Neural cell (in vitro differentiated cells): ENCODE measurements at regions not wholly inside any gene's neighbourhood (a gene's known extent, or its start where the extent isn't known, plus 50 kb on each side); places are given as distances from the start of the nearest gene placed in this dataset.

Source experiments
- H2AFZ ChIP-seq: fragments of 200-600, 300-800 bp; sonication (generic), shearing (Covaris generic); 2 replicates; pipeline ENCODE4 v1.6.0; 2014; ENCODE audit warnings: low read depth, mild to moderate bottlenecking, antibody characterized with exemption, low read length, moderate library complexity
- H3F3A ChIP-seq: fragments of 200-600 bp; shearing (Covaris generic); 2 replicates; pipeline ENCODE4 v1.6.1; 2016; ENCODE audit warnings: mild to moderate bottlenecking, moderate library complexity, mixed read lengths, antibody characterized with exemption, low read length; ENCODE audit not compliant: insufficient read depth, poor library complexity, severe bottlenecking
- H3K27ac ChIP-seq: fragments of 200-600, 300-800 bp; sonication (generic), shearing (Covaris generic); 2 replicates; pipeline ENCODE4 v1.5.1; 2014; ENCODE audit warnings: mild to moderate bottlenecking, low read length, moderate library complexity
- H3K27me3 ChIP-seq: fragments of 300-800, 200-600 bp; sonication (generic), shearing (Covaris generic); 2 replicates; pipeline ENCODE4 v1.6.0; 2014; ENCODE audit warnings: mild to moderate bottlenecking, low read depth, low read length, moderate library complexity; ENCODE audit not compliant: insufficient read depth
- H3K36me3 ChIP-seq: fragments of 300-800, 200-600 bp; sonication (generic), shearing (Covaris generic); 2 replicates; pipeline ENCODE4 v1.5.1; 2014; ENCODE audit warnings: mild to moderate bottlenecking, antibody characterized with exemption, low read length, moderate library complexity; ENCODE audit not compliant: insufficient read depth
- H3K4me2 ChIP-seq: fragments of 300-800, 200-600 bp; sonication (generic), shearing (Covaris generic); 2 replicates; pipeline ENCODE4 v1.6.0; 2014; ENCODE audit warnings: mild to moderate bottlenecking, low read length
- H3K4me3 ChIP-seq: fragments of 300-800, 200-600 bp; sonication (generic), shearing (Covaris generic); 2 replicates; pipeline ENCODE4 v1.5.1; 2014; ENCODE audit warnings: mild to moderate bottlenecking, low read length, moderate library complexity
- H3K79me2 ChIP-seq: fragments of 200-600 bp; shearing (Covaris generic); replicated peaks from 2 replicates; pipeline ENCODE4 v1.6.0; 2014; ENCODE audit warnings: mild to moderate bottlenecking, low read length, moderate library complexity; ENCODE audit not compliant: insufficient read depth
- H3K9ac ChIP-seq: fragments of 300-800, 200-600 bp; sonication (generic), shearing (Covaris generic); 2 replicates; pipeline ENCODE4 v1.6.1; 2016; ENCODE audit warnings: mild to moderate bottlenecking, low read length, mixed read lengths
- H3K9me2 ChIP-seq: fragments of 200-600 bp; shearing (Covaris generic); 2 replicates; pipeline ENCODE4 v1.6.1; 2016; ENCODE audit warnings: mild to moderate bottlenecking, low read length, mixed read lengths; ENCODE audit not compliant: insufficient read depth
- H3K9me3 ChIP-seq: fragments of 200-600, 300-800 bp; sonication (generic), shearing (Covaris generic); 2 replicates; pipeline ENCODE4 v1.6.1; 2016; ENCODE audit warnings: mild to moderate bottlenecking, mixed run types, low read length, moderate library complexity, mixed read lengths
- H4K20me1 ChIP-seq: fragments of 200-600 bp; shearing (Covaris generic); 2 replicates; pipeline ENCODE4 v1.6.1; 2016; ENCODE audit warnings: mild to moderate bottlenecking, mixed run types; ENCODE audit not compliant: insufficient read depth
- CTCF ChIP-seq: fragments of 450-650 bp; IDR thresholded peaks from 2 replicates; pipeline ENCODE4 v1.5.1; 2014; ENCODE audit warnings: antibody characterized with exemption, mild to moderate bottlenecking, moderate library complexity; ENCODE audit not compliant: poor library complexity, severe bottlenecking
- EP300 ChIP-seq: fragments of 450-650 bp; conservative IDR thresholded peaks from 2 replicates; pipeline ENCODE4 v1.6.1; 2014; ENCODE audit warnings: antibody characterized with exemption, mild to moderate bottlenecking, moderate library complexity; ENCODE audit not compliant: poor library complexity, severe bottlenecking
- EZH2 ChIP-seq: fragments of 200-600, 300-800 bp; shearing (Covaris generic), sonication (generic); IDR thresholded peaks from 2 replicates; pipeline ENCODE4 v1.6.1; 2014; ENCODE audit warnings: antibody characterized with exemption, low read length, borderline replicate concordance, mild to moderate bottlenecking; ENCODE audit not compliant: insufficient read depth, poor library complexity, severe bottlenecking
- MXI1 ChIP-seq: fragments of 450-650 bp; conservative IDR thresholded peaks from 2 replicates; pipeline ENCODE4 v1.6.1; 2014; ENCODE audit warnings: antibody characterized with exemption, mild to moderate bottlenecking; ENCODE audit not compliant: poor library complexity, severe bottlenecking
- POLR2AphosphoS5 ChIP-seq: IDR thresholded peaks from 2 replicates; pipeline ENCODE4 v1.6.1; 2012
- RAD21 ChIP-seq: fragments of 450-650 bp; conservative IDR thresholded peaks from 2 replicates; pipeline ENCODE4 v1.6.1; 2014; ENCODE audit warnings: antibody characterized with exemption, mild to moderate bottlenecking, moderate library complexity
- SMC3 ChIP-seq: fragments of 450-650 bp; conservative IDR thresholded peaks from 2 replicates; pipeline ENCODE4 v1.6.1; 2014; ENCODE audit warnings: antibody characterized with exemption, mild to moderate bottlenecking, moderate library complexity; ENCODE audit not compliant: poor library complexity
- TAF1 ChIP-seq: IDR thresholded peaks from 2 replicates; pipeline ENCODE4 v1.6.1; 2012; ENCODE audit warnings: low read depth
- TF ChIP-seq, protein P1 (sequence below): IDR thresholded peaks from 2 replicates; pipeline ENCODE4 v1.6.1; 2012; ENCODE audit warnings: borderline replicate concordance

GRCh38 chr1:191101960-191102359 is 624.3 kb upstream of the BRINP3 start:
- Histone ChIP-seq H3K9me2 (no peaks in the 10 kb centered on the region), H4K20me1 (no peaks in the 10 kb centered on the region), H3K9me3 (no peaks in the 10 kb centered on the region), H3K4me3 (no peak overlapping the region), H2AFZ (no peak overlapping the region), H3K36me3 (no peaks in the 10 kb centered on the region), H3K9ac (no peak overlapping the region), H3K27me3 (no peaks in the 10 kb centered on the region), H3F3A (peaks cover 3% of the 10 kb centered on the region), H3K4me2 (peak overlapping the region; percentile 25), H3K79me2 (no peaks in the 10 kb centered on the region), H3K27ac (peak overlapping the region; percentile 40)
- peak; percentile 33 for TF ChIP-seq EP300
- peak; percentile 54 for TF ChIP-seq POLR2AphosphoS5
- TF ChIP-seq SMC3, result no peak
- TF ChIP-seq RAD21, result no peak
- TF ChIP-seq CTCF, result no peak

DNA sequence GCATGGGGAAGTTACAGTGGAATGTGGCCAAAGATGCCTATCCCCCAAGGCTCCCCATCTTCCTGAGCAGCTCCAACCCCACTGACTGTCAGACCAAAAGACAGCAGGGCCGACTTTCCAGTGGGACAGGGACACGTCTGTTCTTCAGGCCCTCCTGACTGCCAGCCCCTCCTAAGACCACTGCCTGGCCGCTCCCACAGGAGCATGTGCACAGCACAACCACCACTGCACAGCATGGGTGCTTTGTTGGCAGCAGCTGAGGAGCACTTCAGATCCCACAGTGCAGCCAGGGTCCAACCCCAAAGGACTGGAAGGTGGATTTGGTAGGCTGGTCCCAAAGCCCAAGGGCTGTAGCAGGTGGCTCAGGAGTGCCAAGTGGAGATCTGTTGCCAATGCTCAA is 648.3 kb upstream of the BRINP3 start:
- no peaks in the 10 kb centered on the region for H3F3A ChIP-seq
- H3K36me3 ChIP-seq, result no peaks in the 10 kb centered on the region
- no peak overlapping the region for H2AFZ ChIP-seq
- H3K4me3 ChIP-seq, result no peak overlapping the region
- H3K27me3 ChIP-seq, result no peaks in the 10 kb centered on the region
- H3K9ac ChIP-seq, result no peak overlapping the region
- no peaks in the 10 kb centered on the region for H4K20me1 ChIP-seq
- no peaks in the 10 kb centered on the region for H3K9me3 ChIP-seq
- no peak overlapping the region for H3K4me2 ChIP-seq
- no peaks in the 10 kb centered on the region for H3K79me2 ChIP-seq
- no peak overlapping the region for H3K27ac ChIP-seq
- H3K9me2 ChIP-seq, result no peaks in the 10 kb centered on the region
- TF ChIP-seq EP300 (no peak), MXI1 (no peak), POLR2AphosphoS5 (no peak), CTCF (no peak), EZH2 (no peak), TAF1 (no peak), SMC3 (no peak), RAD21 (no peak)
- TF ChIP-seq, protein P1, sequence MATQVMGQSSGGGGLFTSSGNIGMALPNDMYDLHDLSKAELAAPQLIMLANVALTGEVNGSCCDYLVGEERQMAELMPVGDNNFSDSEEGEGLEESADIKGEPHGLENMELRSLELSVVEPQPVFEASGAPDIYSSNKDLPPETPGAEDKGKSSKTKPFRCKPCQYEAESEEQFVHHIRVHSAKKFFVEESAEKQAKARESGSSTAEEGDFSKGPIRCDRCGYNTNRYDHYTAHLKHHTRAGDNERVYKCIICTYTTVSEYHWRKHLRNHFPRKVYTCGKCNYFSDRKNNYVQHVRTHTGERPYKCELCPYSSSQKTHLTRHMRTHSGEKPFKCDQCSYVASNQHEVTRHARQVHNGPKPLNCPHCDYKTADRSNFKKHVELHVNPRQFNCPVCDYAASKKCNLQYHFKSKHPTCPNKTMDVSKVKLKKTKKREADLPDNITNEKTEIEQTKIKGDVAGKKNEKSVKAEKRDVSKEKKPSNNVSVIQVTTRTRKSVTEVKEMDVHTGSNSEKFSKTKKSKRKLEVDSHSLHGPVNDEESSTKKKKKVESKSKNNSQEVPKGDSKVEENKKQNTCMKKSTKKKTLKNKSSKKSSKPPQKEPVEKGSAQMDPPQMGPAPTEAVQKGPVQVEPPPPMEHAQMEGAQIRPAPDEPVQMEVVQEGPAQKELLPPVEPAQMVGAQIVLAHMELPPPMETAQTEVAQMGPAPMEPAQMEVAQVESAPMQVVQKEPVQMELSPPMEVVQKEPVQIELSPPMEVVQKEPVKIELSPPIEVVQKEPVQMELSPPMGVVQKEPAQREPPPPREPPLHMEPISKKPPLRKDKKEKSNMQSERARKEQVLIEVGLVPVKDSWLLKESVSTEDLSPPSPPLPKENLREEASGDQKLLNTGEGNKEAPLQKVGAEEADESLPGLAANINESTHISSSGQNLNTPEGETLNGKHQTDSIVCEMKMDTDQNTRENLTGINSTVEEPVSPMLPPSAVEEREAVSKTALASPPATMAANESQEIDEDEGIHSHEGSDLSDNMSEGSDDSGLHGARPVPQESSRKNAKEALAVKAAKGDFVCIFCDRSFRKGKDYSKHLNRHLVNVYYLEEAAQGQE, result no peak
